Activated CD4-positive, alpha-beta T cell treated with anti-CD3 and anti-CD28 coated beads, Interleukin-10, Interleukin-2, amounts not matched to agents 100 ng/mL and 50 ng/mL, durations not matched to agents 16 hours and 8 hours (primary cell): ENCODE measurements at regions not wholly inside any gene's neighbourhood (a gene's known extent, or its start where the extent isn't known, plus 50 kb on each side); places are given as distances from the start of the nearest gene placed in this dataset.

Source experiments
- DNase-seq: peaks from one replicate; pipeline ENCODE4 v3.0.0-alpha.2; 2020

GRCh38 chr3:189455641-189456417 is 175.4 kb upstream of the TP63 start:
- no peak for DNase-seq

- no peak for DNase-seq
Observed at GRCh38 chr3:189457201-189457607, 174.0 kb upstream of the TP63 start.

GRCh38 chr3:189457631-189458412 is 173.4 kb upstream of the TP63 start:
- DNase-seq = no peak

- DNase-seq = no peak
Observed at GRCh38 chr3:189458528-189458927, 172.7 kb upstream of the TP63 start.

- DNase-seq = no peak
Observed at GRCh38 chr3:189459231-189459630, 172.0 kb upstream of the TP63 start.

- no peak for DNase-seq
Observed at GRCh38 chr3:189460511-189460910, 170.7 kb upstream of the TP63 start.

- no peak for DNase-seq
Observed at GRCh38 chr3:189464799-189465198, 166.4 kb upstream of the TP63 start.

GRCh38 chr3:189466004-189466403 is 165.2 kb upstream of the TP63 start:
- DNase-seq = no peak

- DNase-seq = no peak
Observed at GRCh38 chr3:189467451-189467850, 163.7 kb upstream of the TP63 start.

GRCh38 chr3:189474944-189475343 is 156.2 kb upstream of the TP63 start:
- DNase-seq = no peak

GRCh38 chr3:189477614-189478013 is 153.6 kb upstream of the TP63 start:
- no peak for DNase-seq

- DNase-seq = no peak
Observed at GRCh38 chr3:189486556-189486955, 144.6 kb upstream of the TP63 start.

GRCh38 chr3:189488241-189488767 is 142.9 kb upstream of the TP63 start:
- no peak for DNase-seq

GRCh38 chr3:189490337-189490736 is 140.9 kb upstream of the TP63 start:
- DNase-seq = no peak

- DNase-seq = no peak
Observed at GRCh38 chr3:189490749-189491148, 140.4 kb upstream of the TP63 start.

- no peak for DNase-seq
Observed at GRCh38 chr3:189491831-189492230, 139.4 kb upstream of the TP63 start.

GRCh38 chr3:189493271-189493670 is 137.9 kb upstream of the TP63 start:
- no peak for DNase-seq

GRCh38 chr3:189494632-189495031 is 136.6 kb upstream of the TP63 start:
- DNase-seq = no peak

- no peak for DNase-seq
Observed at GRCh38 chr3:189496375-189497138, 134.6 kb upstream of the TP63 start.

- no peak for DNase-seq
Observed at GRCh38 chr3:189498995-189499704, 132.0 kb upstream of the TP63 start.

GRCh38 chr3:189500299-189500698 is 130.9 kb upstream of the TP63 start:
- DNase-seq = no peak

- DNase-seq = no peak
Observed at GRCh38 chr3:189500798-189501495, 130.2 kb upstream of the TP63 start.
